ENCODE measurements at regions not wholly inside any gene's neighbourhood (a gene's known extent, or its start where the extent isn't known, plus 50 kb on each side); places are given as distances from the start of the nearest gene placed in this dataset.
"Not testable (repeated sequence)": the region's sequence is repeated elsewhere in the genome, so short reads cannot be mapped to it uniquely, and the experiment has no call there.

DNA sequence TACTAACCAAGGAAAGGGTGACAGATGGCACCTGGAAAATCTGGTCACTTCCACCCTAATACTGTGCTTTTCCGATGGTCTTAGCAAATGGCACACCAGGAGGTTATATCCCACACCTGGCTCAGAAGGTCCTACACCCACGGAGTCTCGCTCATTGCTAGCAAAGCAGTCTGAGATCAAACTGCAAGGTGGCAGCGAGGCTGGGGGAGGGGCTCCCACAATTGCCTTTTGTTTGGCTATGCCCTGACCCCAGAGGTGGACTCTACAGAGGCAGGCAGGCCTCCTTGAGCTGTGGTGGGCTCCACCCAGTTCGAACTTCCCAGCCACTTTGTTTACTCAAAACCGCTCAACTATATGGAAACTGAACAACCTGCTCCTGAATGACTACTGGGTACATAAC is 50.3 kb upstream of the UGT2B15 start:
- TF ChIP-seq, protein P1, sequence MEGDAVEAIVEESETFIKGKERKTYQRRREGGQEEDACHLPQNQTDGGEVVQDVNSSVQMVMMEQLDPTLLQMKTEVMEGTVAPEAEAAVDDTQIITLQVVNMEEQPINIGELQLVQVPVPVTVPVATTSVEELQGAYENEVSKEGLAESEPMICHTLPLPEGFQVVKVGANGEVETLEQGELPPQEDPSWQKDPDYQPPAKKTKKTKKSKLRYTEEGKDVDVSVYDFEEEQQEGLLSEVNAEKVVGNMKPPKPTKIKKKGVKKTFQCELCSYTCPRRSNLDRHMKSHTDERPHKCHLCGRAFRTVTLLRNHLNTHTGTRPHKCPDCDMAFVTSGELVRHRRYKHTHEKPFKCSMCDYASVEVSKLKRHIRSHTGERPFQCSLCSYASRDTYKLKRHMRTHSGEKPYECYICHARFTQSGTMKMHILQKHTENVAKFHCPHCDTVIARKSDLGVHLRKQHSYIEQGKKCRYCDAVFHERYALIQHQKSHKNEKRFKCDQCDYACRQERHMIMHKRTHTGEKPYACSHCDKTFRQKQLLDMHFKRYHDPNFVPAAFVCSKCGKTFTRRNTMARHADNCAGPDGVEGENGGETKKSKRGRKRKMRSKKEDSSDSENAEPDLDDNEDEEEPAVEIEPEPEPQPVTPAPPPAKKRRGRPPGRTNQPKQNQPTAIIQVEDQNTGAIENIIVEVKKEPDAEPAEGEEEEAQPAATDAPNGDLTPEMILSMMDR (IDR thresholded peaks at IDR 0.05) = not testable (repeated sequence)
- TF ChIP-seq POLR2A (IDR thresholded peaks at IDR 0.05) = not testable (repeated sequence)
